ENCODE measurements at regions not wholly inside any gene's neighbourhood (a gene's known extent, or its start where the extent isn't known, plus 50 kb on each side); places are given as distances from the start of the nearest gene placed in this dataset.

- Histone ChIP-seq H3K4me3 (no peak overlapping the region), H3K27me3 (peaks cover 18 to 31% (median 20%) of the 10 kb centered on the region in 3 donors)
- in situ Hi-C loops (cut with MboI; ENCODE audit: low sequenced_read_pairs in 4 of 4), result loop anchor here in 1 of 4 donors (10.0 kb wide), 1 partner anchor 57 kb away; no protein-coding TSS in a partner anchor
Measured at GRCh38 chr22:26952004-26952403, 294.6 kb downstream of the MIAT start.

GRCh38 chr22:26952451-26953011, 295.1 kb downstream of the MIAT start:
- TF ChIP-seq CTCF (IDR thresholded peaks at IDR 0.05 in 4 of 5, conservative IDR thresholded peaks at IDR 0.05 in 1 of 5), result no peak
- TF ChIP-seq POLR2A (IDR thresholded peaks at IDR 0.05), result no peak
- in situ Hi-C loops (cut with MboI; ENCODE audit: low sequenced_read_pairs in 4 of 4) (loop anchor here in 1 of 4 donors (10.0 kb wide), 1 partner anchor 58 kb away; no protein-coding TSS in a partner anchor), intact Hi-C loops (cut with DNase I; ENCODE audit: low total_unique reads) (no loop called here)
- Histone ChIP-seq H3K4me1 (no peaks in the 10 kb centered on the region), H3K9me3 (no peaks in the 10 kb centered on the region), H3K4me3 (no peak overlapping the region), H3K36me3 (no peaks in the 10 kb centered on the region), H3K27me3 (peaks cover 18 to 31% (median 20%) of the 10 kb centered on the region in 3 donors), H3K27ac (no peak overlapping the region)
- DNase-seq (no peak), ATAC-seq (no peak)

More at GRCh38 chr22:26952004-26952403, 294.6 kb downstream of the MIAT start:
- TF ChIP-seq POLR2A (IDR thresholded peaks at IDR 0.05) (no peak), CTCF (IDR thresholded peaks at IDR 0.05 in 4 of 5, conservative IDR thresholded peaks at IDR 0.05 in 1 of 5) (no peak)
- intact Hi-C loops (cut with DNase I; ENCODE audit: low total_unique reads), result no loop called here
- H3K36me3 ChIP-seq, result no peaks in the 10 kb centered on the region
- DNase-seq (no peak), ATAC-seq (no peak)
- H3K27ac ChIP-seq, result no peak overlapping the region
- H3K9me3 ChIP-seq, result no peaks in the 10 kb centered on the region
- no peaks in the 10 kb centered on the region for H3K4me1 ChIP-seq

GRCh38 chr22:26953012-26953883, 295.9 kb downstream of the MIAT start:
- no peak for TF ChIP-seq CTCF (IDR thresholded peaks at IDR 0.05 in 4 of 5, conservative IDR thresholded peaks at IDR 0.05 in 1 of 5)
- TF ChIP-seq POLR2A (IDR thresholded peaks at IDR 0.05), result no peak
- Histone ChIP-seq H3K27me3 (peaks cover 18 to 31% (median 22%) of the 10 kb centered on the region in 3 donors), H3K27ac (no peak overlapping the region), H3K4me3 (no peak overlapping the region), H3K4me1 (no peaks in the 10 kb centered on the region), H3K36me3 (no peaks in the 10 kb centered on the region), H3K9me3 (no peaks in the 10 kb centered on the region)
- intact Hi-C loops (cut with DNase I; ENCODE audit: low total_unique reads) (no loop called here), in situ Hi-C loops (cut with MboI; ENCODE audit: low sequenced_read_pairs in 4 of 4) (loop anchor here in 1 of 4 donors (10.0 kb wide), 1 partner anchor 58 kb away; no protein-coding TSS in a partner anchor)
- no peak for DNase-seq
- no peak for ATAC-seq

GRCh38 chr22:26956371-26956770, 299.0 kb downstream of the MIAT start:
- DNase-seq, result no peak
- Histone ChIP-seq H3K9me3 (no peaks in the 10 kb centered on the region), H3K4me1 (no peaks in the 10 kb centered on the region), H3K27me3 (peaks cover 18 to 33% (median 22%) of the 10 kb centered on the region in 3 donors), H3K36me3 (no peaks in the 10 kb centered on the region), H3K27ac (no peak overlapping the region), H3K4me3 (no peak overlapping the region)
- in situ Hi-C loops (cut with MboI; ENCODE audit: low sequenced_read_pairs in 4 of 4) (loop anchor here in 1 of 4 donors (10.0 kb wide), 1 partner anchor 62 kb away; no protein-coding TSS in a partner anchor), intact Hi-C loops (cut with DNase I; ENCODE audit: low total_unique reads) (no loop called here)
- TF ChIP-seq CTCF (IDR thresholded peaks at IDR 0.05 in 4 of 5, conservative IDR thresholded peaks at IDR 0.05 in 1 of 5), result no peak
- TF ChIP-seq POLR2A (IDR thresholded peaks at IDR 0.05), result no peak
- no peak for ATAC-seq

Measured in gastrocnemius medialis (tissue), 4 donors.